GM12878 (cell line): ENCODE measurements at regions not wholly inside any gene's neighbourhood (a gene's known extent, or its start where the extent isn't known, plus 50 kb on each side); places are given as distances from the start of the nearest gene placed in this dataset.

Source experiments
- ATAC-seq: fragments of 200-7000 bp; cut with Tn5 transposase; 3 replicates; pipeline ENCODE4 v1.9.1; 2020; ENCODE audit warnings: mild to moderate bottlenecking, moderate library complexity
- BruUV-seq: library from RNA; stranded (reverse); fragments of 400-500 nt; replicated peaks from 2 replicates; lab custom pipeline; 2021; lab: Mats Ljungman, UMichigan
- CTCF ChIA-PET: fragments of 300-600 bp; sonication (Branson Sonifier 250); formaldehyde crosslinking; extraction: SDS; loops from one replicate; lab custom pipeline; 2021; ENCODE audit warnings: inconsistent platforms; lab: Yijun Ruan, JAX
- POLR2A ChIA-PET: fragments of 350-600 bp; formaldehyde crosslinking; extraction: SDS; loops from one replicate; lab custom pipeline; 2021; ENCODE audit warnings: inconsistent platforms; lab: Charles Lee
- RAD21 ChIA-PET: fragments of 300-600 bp; sonication (Branson Sonifier 250); formaldehyde crosslinking; loops from one replicate; lab custom pipeline; 2023; ENCODE audit warnings: antibody characterized with exemption; ENCODE audit not compliant: unreplicated experiment; lab: Charles Lee
- SMC1A ChIA-PET: fragments of 300-600 bp; sonication (Branson Sonifier 250); formaldehyde crosslinking; loops from one replicate; lab custom pipeline; 2023; ENCODE audit not compliant: unreplicated experiment, uncharacterized antibody; lab: Charles Lee
- DNase-seq: peaks from one replicate; pipeline ENCODE4 v3.0.0-alpha.2; 2011; ENCODE audit warnings: low read depth, low spot score
- FAIRE-seq: peaks from 3 replicates; lab custom pipeline; 2011; peaks lifted over from hg19 to GRCh38; lab: Jason Lieb, UNC
- H2AFZ ChIP-seq: 2 replicates; pipeline ENCODE4 v1.6.0; 2011; ENCODE audit warnings: low read depth, low read length, control low read depth; ENCODE audit not compliant: control insufficient read depth
- H3K27ac ChIP-seq: 2 replicates; pipeline ENCODE4 v1.5.1; 2011; ENCODE audit warnings: control low read depth; ENCODE audit not compliant: control insufficient read depth, insufficient read depth
- H3K27me3 ChIP-seq, 2 experiments: replicated peaks in 1 of 2; 2 replicates each; pipeline versions ENCODE4 v1.6.0 to v1.6.1; 2011; ENCODE audit warnings: low read length in 1 of 2; ENCODE audit not compliant: control insufficient read depth in 2 of 2, insufficient read depth in 2 of 2
- H3K36me3 ChIP-seq, 2 experiments: 2 replicates each; pipeline ENCODE4 v1.5.1; 2011; ENCODE audit warnings: low read length in 1 of 2; ENCODE audit not compliant: control insufficient read depth in 2 of 2, insufficient read depth in 2 of 2
- H3K4me1 ChIP-seq: 2 replicates; pipeline ENCODE4 v1.6.1; 2011; ENCODE audit warnings: mild to moderate bottlenecking, low read length, moderate library complexity, mixed read lengths; ENCODE audit not compliant: control insufficient read depth, insufficient read depth
- H3K4me2 ChIP-seq: 2 replicates; pipeline ENCODE4 v1.6.0; 2011; ENCODE audit warnings: control low read depth; ENCODE audit not compliant: control insufficient read depth, insufficient read depth
- H3K4me3 ChIP-seq: fragments of 200-600 bp; sonication (generic); 2 replicates; pipeline ENCODE4 v1.5.1; 2016
- H3K79me2 ChIP-seq: 2 replicates; pipeline ENCODE4 v1.6.0; 2011; ENCODE audit warnings: low read length; ENCODE audit not compliant: control insufficient read depth, insufficient read depth
- H3K9ac ChIP-seq: 2 replicates; pipeline ENCODE4 v1.8.0; 2011; ENCODE audit warnings: low read length, control low read depth, mixed read lengths; ENCODE audit not compliant: control insufficient read depth, insufficient read depth
- H3K9me3 ChIP-seq: replicated peaks from 3 replicates; pipeline ENCODE4 v1.5.1; 2011; ENCODE audit warnings: mild to moderate bottlenecking, low read length; ENCODE audit not compliant: control insufficient read depth, insufficient read depth
- H4K20me1 ChIP-seq: 2 replicates; pipeline ENCODE4 v1.6.0; 2011; ENCODE audit not compliant: control insufficient read depth, insufficient read depth
- BACH1 ChIP-seq: fragments of 450-650 bp; IDR thresholded peaks from 2 replicates; pipeline ENCODE4 v1.6.1; 2017; ENCODE audit warnings: mild to moderate bottlenecking, borderline replicate concordance
- CEBPB ChIP-seq, 2 experiments: fragments of 150-350 bp in 1 of 2; IDR thresholded peaks; 2 replicates each; pipeline ENCODE4 v1.6.1; 2012 to 2014; ENCODE audit warnings: low read depth in 2 of 2, low read length in 2 of 2, borderline replicate concordance in 1 of 2, inconsistent platforms in 1 of 2
- CTCF ChIP-seq, 3 experiments: IDR thresholded peaks in 2 of 3; conservative IDR thresholded peaks in 1 of 3; 2 replicates each; pipeline ENCODE4 v1.5.1; 2011; ENCODE audit warnings: low read depth in 3 of 3, low read length in 3 of 3, mild to moderate bottlenecking in 3 of 3, control low read depth in 2 of 3, moderate library complexity in 2 of 3, inconsistent platforms in 1 of 3, mixed read lengths in 1 of 3; ENCODE audit not compliant: control insufficient read depth in 2 of 3, insufficient read depth in 1 of 3; ENCODE audit errors: extremely low read depth in 1 of 3
- EGR1 ChIP-seq, 2 experiments: IDR thresholded peaks; 1 replicate in 1 of 2; 2 replicates in 1 of 2; pipeline ENCODE4 v1.6.1; 2011 to 2012; ENCODE audit warnings: low read depth in 2 of 2, low read length in 2 of 2, borderline replicate concordance in 1 of 2, mild to moderate bottlenecking in 1 of 2, moderate library complexity in 1 of 2
- ESRRA ChIP-seq: IDR thresholded peaks from 2 replicates; pipeline ENCODE4 v1.6.1; 2012; ENCODE audit warnings: mild to moderate bottlenecking, low read length, improper control_type of control experiment
- ETV6 ChIP-seq, 2 experiments: fragments of 450-650 bp in 1 of 2; IDR thresholded peaks in 1 of 2; conservative IDR thresholded peaks in 1 of 2; 2 replicates each; pipeline ENCODE4 v1.6.1; 2014; ENCODE audit warnings: antibody characterized with exemption in 1 of 2, borderline replicate concordance in 1 of 2, low read depth in 1 of 2, mild to moderate bottlenecking in 1 of 2, moderate library complexity in 1 of 2
- FOXK2 ChIP-seq: fragments of 450-650 bp; IDR thresholded peaks from 2 replicates; pipeline ENCODE4 v1.6.1; 2017; ENCODE audit warnings: mild to moderate bottlenecking, moderate library complexity
- GATAD2B ChIP-seq: fragments of 450-650 bp; conservative IDR thresholded peaks from 2 replicates; pipeline ENCODE4 v1.6.1; 2017; ENCODE audit warnings: low read depth, mild to moderate bottlenecking, moderate library complexity
- JUNB ChIP-seq: IDR thresholded peaks from 2 replicates; pipeline ENCODE4 v1.6.1; 2016; ENCODE audit warnings: antibody characterized with exemption, mild to moderate bottlenecking
- NFYA ChIP-seq: IDR thresholded peaks from 2 replicates; pipeline ENCODE4 v1.6.1; 2011; ENCODE audit warnings: low read depth, mild to moderate bottlenecking, low read length, improper control_type of control experiment, borderline replicate concordance
- NR2C2 ChIP-seq: IDR thresholded peaks from 2 replicates; pipeline ENCODE4 v1.6.1; 2011; ENCODE audit warnings: borderline replicate concordance, low read depth; ENCODE audit not compliant: control insufficient read depth, insufficient read length
- PAX8 ChIP-seq: fragments of 450-650 bp; IDR thresholded peaks from 2 replicates; pipeline ENCODE4 v1.6.1; 2017; ENCODE audit warnings: mild to moderate bottlenecking, moderate library complexity
- POU2F2 ChIP-seq: IDR thresholded peaks from 3 replicates; pipeline ENCODE4 v1.6.1; 2011; ENCODE audit warnings: low read depth, mild to moderate bottlenecking, low read length, borderline replicate concordance
- RAD21 ChIP-seq: IDR thresholded peaks from 2 replicates; pipeline ENCODE4 v1.6.1; 2011; ENCODE audit warnings: mild to moderate bottlenecking, low read depth, low read length, moderate library complexity; ENCODE audit not compliant: insufficient read depth
- SIX5 ChIP-seq: IDR thresholded peaks from 2 replicates; pipeline ENCODE4 v1.6.1; 2011; ENCODE audit warnings: mild to moderate bottlenecking, low read depth, low read length, moderate library complexity; ENCODE audit not compliant: severe bottlenecking
- SPI1 ChIP-seq: IDR thresholded peaks from 2 replicates; pipeline ENCODE4 v1.6.1; 2011; ENCODE audit warnings: low read depth, mild to moderate bottlenecking, low read length, moderate library complexity, borderline replicate concordance; ENCODE audit not compliant: insufficient read depth
- YY1 ChIP-seq: IDR thresholded peaks from 2 replicates; pipeline ENCODE4 v1.6.1; 2011; ENCODE audit warnings: low read depth, mild to moderate bottlenecking, low read length
- whole genome bisulfite sequencing: methylation state at CpG from one replicate; pipeline ENCODE4 v1.1.6; 2016; ENCODE audit warnings: low lambda C conversion rate; ENCODE audit not compliant: insufficient replicate concordance, insufficient coverage; ENCODE audit errors: missing lambda C conversion rate; 5-methylcytosine and 5-hydroxymethylcytosine counted together
- in situ Hi-C: fragments of 300-500 bp; cut with MboI; formaldehyde crosslinking; loops from 9 replicates; pipeline ENCODE4 v1.14.3; 2018; ENCODE audit warnings: mixed read lengths
- intact Hi-C: fragments of 100-400 bp; cut with micrococcal nuclease; formaldehyde crosslinking; loops from one replicate; pipeline ENCODE4 v1.14.2; 2022; ENCODE audit not compliant: unreplicated experiment

- Histone ChIP-seq H2AFZ (no peak overlapping the region), H3K79me2 (no peaks in the 10 kb centered on the region), H4K20me1 (no peaks in the 10 kb centered on the region), H3K36me3 (no peaks in the 10 kb centered on the region), H3K9me3 (no peaks in the 10 kb centered on the region), H3K4me1 (no peaks in the 10 kb centered on the region), H3K27ac (no peak overlapping the region), H3K4me3 (no peak overlapping the region), H3K9ac (no peak overlapping the region), H3K27me3 (no peaks in the 10 kb centered on the region), H3K4me2 (no peak overlapping the region)
- no peak for DNase-seq
- ChIA-PET POLR2A (no interaction called here), CTCF (no interaction called here), SMC1A (no interaction called here), RAD21 (no interaction called here)
- no peak for FAIRE-seq
- in situ Hi-C loops (no loop called here), intact Hi-C loops (no loop called here)
- BruUV-seq, result no TSS peak
- TF ChIP-seq GATAD2B (no peak), RAD21 (no peak), PAX8 (no peak), EGR1 (IDR thresholded peaks at IDR 0.05; ENCODE audit: borderline replicate concordance in 1 of 2, low read depth in 2 of 2, low read length in 2 of 2) (no peak), ETV6 (conservative IDR thresholded peaks at IDR 0.05 in 1 of 2, IDR thresholded peaks at IDR 0.05 in 1 of 2; ENCODE audit: borderline replicate concordance in 1 of 2, low read depth in 1 of 2) (no peak), SIX5 (no peak), SPI1 (no peak), NFYA (no peak), CTCF (IDR thresholded peaks at IDR 0.05 in 2 of 3, conservative IDR thresholded peaks at IDR 0.05 in 1 of 3; ENCODE audit: control insufficient read depth in 2 of 3, extremely low read depth in 1 of 3, insufficient read depth in 1 of 3, low read depth in 3 of 3, low read length in 3 of 3) (no peak), CEBPB (IDR thresholded peaks at IDR 0.05; ENCODE audit: borderline replicate concordance in 1 of 2, low read depth in 2 of 2, low read length in 2 of 2) (no peak), ESRRA (no peak), NR2C2 (no peak), YY1 (no peak), POU2F2 (no peak), BACH1 (no peak), FOXK2 (no peak), JUNB (no peak)
- WGBS, result 23% methylated on average over 7 of the region's 7 CpGs
- no peak for ATAC-seq
Measured at GRCh38 chr7:52962402-52963076, 72.9 kb upstream of the POM121L12 start.
